ENCODE measurements at regions not wholly inside any gene's neighbourhood (a gene's known extent, or its start where the extent isn't known, plus 50 kb on each side); places are given as distances from the start of the nearest gene placed in this dataset.

DNA sequence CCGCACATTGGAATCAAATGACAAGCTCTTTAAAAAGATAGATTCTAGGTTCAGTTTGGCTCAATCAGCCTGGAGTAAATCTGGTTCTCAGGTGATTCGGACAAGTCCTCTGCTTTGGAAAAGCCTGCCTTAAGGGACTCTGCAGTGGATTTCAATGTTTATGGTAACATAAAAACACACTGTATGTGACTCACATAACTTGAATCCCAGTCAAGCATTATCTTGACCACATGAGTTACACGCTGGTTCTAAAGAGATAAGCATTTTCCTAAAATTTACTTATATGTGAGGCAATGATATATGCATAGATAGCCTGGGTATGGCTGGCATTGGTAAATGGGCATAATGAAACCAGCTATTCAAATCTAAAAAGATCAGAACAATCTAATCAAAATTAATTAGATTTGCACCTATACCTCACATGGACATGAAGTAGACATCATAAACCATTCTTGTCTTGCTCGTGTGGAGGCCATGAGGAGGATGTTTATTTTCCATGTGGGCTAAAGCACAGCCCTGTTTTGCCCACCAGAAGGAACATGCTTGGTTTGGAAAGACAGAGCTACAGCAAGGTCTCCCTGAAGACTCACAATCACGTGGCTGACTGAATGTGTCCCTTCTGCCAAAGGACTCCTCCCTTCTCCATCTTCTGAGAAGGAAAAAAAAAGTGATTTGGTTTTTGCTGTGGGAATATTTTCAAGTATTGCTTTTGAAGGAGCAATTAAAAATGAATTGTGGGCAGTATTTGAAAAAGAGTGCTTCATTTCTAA is 351.7 kb downstream of the DIRAS2 start:
- no peak for TF ChIP-seq MAX (IDR thresholded peaks at IDR 0.05; ENCODE audit: low read depth, low read length)
- TF ChIP-seq, protein P1, sequence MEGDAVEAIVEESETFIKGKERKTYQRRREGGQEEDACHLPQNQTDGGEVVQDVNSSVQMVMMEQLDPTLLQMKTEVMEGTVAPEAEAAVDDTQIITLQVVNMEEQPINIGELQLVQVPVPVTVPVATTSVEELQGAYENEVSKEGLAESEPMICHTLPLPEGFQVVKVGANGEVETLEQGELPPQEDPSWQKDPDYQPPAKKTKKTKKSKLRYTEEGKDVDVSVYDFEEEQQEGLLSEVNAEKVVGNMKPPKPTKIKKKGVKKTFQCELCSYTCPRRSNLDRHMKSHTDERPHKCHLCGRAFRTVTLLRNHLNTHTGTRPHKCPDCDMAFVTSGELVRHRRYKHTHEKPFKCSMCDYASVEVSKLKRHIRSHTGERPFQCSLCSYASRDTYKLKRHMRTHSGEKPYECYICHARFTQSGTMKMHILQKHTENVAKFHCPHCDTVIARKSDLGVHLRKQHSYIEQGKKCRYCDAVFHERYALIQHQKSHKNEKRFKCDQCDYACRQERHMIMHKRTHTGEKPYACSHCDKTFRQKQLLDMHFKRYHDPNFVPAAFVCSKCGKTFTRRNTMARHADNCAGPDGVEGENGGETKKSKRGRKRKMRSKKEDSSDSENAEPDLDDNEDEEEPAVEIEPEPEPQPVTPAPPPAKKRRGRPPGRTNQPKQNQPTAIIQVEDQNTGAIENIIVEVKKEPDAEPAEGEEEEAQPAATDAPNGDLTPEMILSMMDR (IDR thresholded peaks at IDR 0.05; ENCODE audit: low read depth, low read length), result no peak
- TF ChIP-seq POLR2A (IDR thresholded peaks at IDR 0.05; ENCODE audit: extremely low read depth, insufficient read length), result no peak
- no peak for TF ChIP-seq MYC (IDR thresholded peaks at IDR 0.05; ENCODE audit: low read depth, low read length)
- no peak for DNase-seq (ENCODE audit: low read depth)

GRCh38 chr9:90296539-90296938 is 346.1 kb downstream of the DIRAS2 start:
- H3K4me3 ChIP-seq (ENCODE audit: low read depth, low read length), result no peak overlapping the region
- DNase-seq (ENCODE audit: low read depth), result no peak
- TF ChIP-seq POLR2A (IDR thresholded peaks at IDR 0.05; ENCODE audit: extremely low read depth, insufficient read length), result no peak
- no peak for TF ChIP-seq MAX (IDR thresholded peaks at IDR 0.05; ENCODE audit: low read depth, low read length)
- TF ChIP-seq, protein P1 (IDR thresholded peaks at IDR 0.05; ENCODE audit: low read depth, low read length), result no peak
- no peak for TF ChIP-seq MYC (IDR thresholded peaks at IDR 0.05; ENCODE audit: low read depth, low read length)

More for the DNA sequence above, 351.7 kb downstream of the DIRAS2 start:
- no peak overlapping the region for H3K4me3 ChIP-seq (ENCODE audit: low read depth, low read length)

- H3K4me3 ChIP-seq (ENCODE audit: low read depth, low read length), result no peak overlapping the region
- no peak for DNase-seq (ENCODE audit: low read depth)
- TF ChIP-seq, protein P1 (IDR thresholded peaks at IDR 0.05; ENCODE audit: low read depth, low read length), result no peak
- TF ChIP-seq MYC (IDR thresholded peaks at IDR 0.05; ENCODE audit: low read depth, low read length) (no peak), POLR2A (IDR thresholded peaks at IDR 0.05; ENCODE audit: extremely low read depth, insufficient read length) (no peak)
These were observed 342.7 kb downstream of the DIRAS2 start for GRCh38 chr9:90299968-90300367.

DNA sequence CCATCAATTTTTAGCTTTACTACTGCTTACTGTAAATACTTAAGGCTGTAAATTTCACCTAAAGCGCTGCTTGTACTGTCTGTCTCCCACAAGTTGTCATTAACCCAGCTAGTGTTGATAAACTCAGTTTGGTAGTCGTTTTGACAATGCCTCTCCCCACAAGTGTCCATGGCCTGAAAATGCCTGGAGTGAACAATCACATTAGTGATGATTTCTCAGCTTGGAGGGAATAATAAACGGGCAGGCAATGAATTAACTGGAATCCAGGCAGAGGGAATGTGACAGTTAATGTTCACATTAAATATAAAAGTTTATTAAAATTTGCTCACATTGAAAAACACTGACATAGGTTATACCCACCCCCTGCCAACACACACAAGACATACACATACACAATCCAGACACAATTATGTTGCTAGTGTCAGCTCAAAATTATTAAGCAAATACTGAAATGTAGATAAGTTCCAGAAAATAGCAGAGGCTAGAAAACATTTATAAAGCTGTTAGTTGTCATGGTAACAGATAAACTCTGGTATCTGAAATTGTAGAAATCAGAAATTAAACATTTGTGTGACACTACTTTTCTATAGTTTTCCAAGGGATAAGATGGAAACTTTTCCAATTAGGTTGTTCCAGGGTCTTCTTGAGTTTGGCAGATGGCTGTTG is 341.9 kb downstream of the DIRAS2 start:
- TF ChIP-seq, protein P1 (IDR thresholded peaks at IDR 0.05; ENCODE audit: low read depth, low read length), result no peak
- TF ChIP-seq POLR2A (IDR thresholded peaks at IDR 0.05; ENCODE audit: extremely low read depth, insufficient read length) (no peak), MAX (IDR thresholded peaks at IDR 0.05; ENCODE audit: low read depth, low read length) (no peak), MYC (IDR thresholded peaks at IDR 0.05; ENCODE audit: low read depth, low read length) (no peak)
- H3K4me3 ChIP-seq (ENCODE audit: low read depth, low read length), result no peak overlapping the region
- DNase-seq (ENCODE audit: low read depth), result no peak

GRCh38 chr9:90301277-90301653 is 341.4 kb downstream of the DIRAS2 start:
- no peak overlapping the region for H3K4me3 ChIP-seq (ENCODE audit: low read depth, low read length)
- TF ChIP-seq MYC (IDR thresholded peaks at IDR 0.05; ENCODE audit: low read depth, low read length) (no peak), MAX (IDR thresholded peaks at IDR 0.05; ENCODE audit: low read depth, low read length) (no peak), POLR2A (IDR thresholded peaks at IDR 0.05; ENCODE audit: extremely low read depth, insufficient read length) (no peak)
- TF ChIP-seq, protein P1 (IDR thresholded peaks at IDR 0.05; ENCODE audit: low read depth, low read length), result no peak
- DNase-seq (ENCODE audit: low read depth), result peak; percentile 42
